HG03196 (cell line): ENCODE measurements at regions not wholly inside any gene's neighbourhood (a gene's known extent, or its start where the extent isn't known, plus 50 kb on each side); places are given as distances from the start of the nearest gene placed in this dataset.

Source experiments
- ATAC-seq: cut with Tn5 transposase; IDR thresholded peaks from one replicate; pipeline ENCODE4 v1.9.1; 2021; ENCODE audit not compliant: unreplicated experiment

- no peak for ATAC-seq
Measured at GRCh38 chr1:13878021-13878420, 178.0 kb downstream of the PRDM2 start.

GRCh38 chr1:13878451-13878850 is 178.5 kb downstream of the PRDM2 start:
- ATAC-seq, result no peak

GRCh38 chr1:13881385-13882088 is 181.5 kb downstream of the PRDM2 start:
- ATAC-seq, result no peak

GRCh38 chr1:13888351-13888986 is 188.5 kb downstream of the PRDM2 start:
- ATAC-seq, result no peak

GRCh38 chr1:13889495-13889894 is 189.5 kb downstream of the PRDM2 start:
- ATAC-seq, result no peak

- ATAC-seq, result no peak
Measured at GRCh38 chr1:13890766-13891165, 190.8 kb downstream of the PRDM2 start.

- ATAC-seq, result no peak
Measured at GRCh38 chr1:13892198-13892597, 192.2 kb downstream of the PRDM2 start.

GRCh38 chr1:13892671-13893325 is 192.8 kb downstream of the PRDM2 start:
- no peak for ATAC-seq

GRCh38 chr1:13893409-13893821 is 193.4 kb downstream of the PRDM2 start:
- no peak for ATAC-seq

GRCh38 chr1:13896932-13897331 is 196.9 kb downstream of the PRDM2 start:
- no peak for ATAC-seq

GRCh38 chr1:13898406-13898805 is 198.4 kb downstream of the PRDM2 start:
- no peak for ATAC-seq

GRCh38 chr1:13899856-13900255 is 199.9 kb downstream of the PRDM2 start:
- no peak for ATAC-seq

- ATAC-seq, result no peak
Measured at GRCh38 chr1:13900583-13900982, 200.6 kb downstream of the PRDM2 start.

GRCh38 chr1:13901039-13901438 is 201.1 kb downstream of the PRDM2 start:
- no peak for ATAC-seq

- ATAC-seq, result no peak
Measured at GRCh38 chr1:13901597-13901996, 201.6 kb downstream of the PRDM2 start.

- peak; percentile 58 for ATAC-seq
Measured at GRCh38 chr1:13908128-13908527, 208.1 kb downstream of the PRDM2 start.

GRCh38 chr1:13911697-13912619 is 212.0 kb downstream of the PRDM2 start:
- ATAC-seq, result no peak

GRCh38 chr1:13913396-13913795 is 213.4 kb downstream of the PRDM2 start:
- ATAC-seq, result no peak

- ATAC-seq, result no peak
Measured at GRCh38 chr1:13916530-13916929, 216.5 kb downstream of the PRDM2 start.

GRCh38 chr1:13917607-13918006 is 217.6 kb downstream of the PRDM2 start:
- ATAC-seq, result no peak

- ATAC-seq, result no peak
Measured at GRCh38 chr1:13918862-13919261, 218.9 kb downstream of the PRDM2 start.
